HG02642 (cell line): ENCODE measurements at regions not wholly inside any gene's neighbourhood (a gene's known extent, or its start where the extent isn't known, plus 50 kb on each side); places are given as distances from the start of the nearest gene placed in this dataset.
"Not testable (repeated sequence)": the region's sequence is repeated elsewhere in the genome, so short reads cannot be mapped to it uniquely, and the experiment has no call there.

Experiments
- ATAC-seq: cut with Tn5 transposase; IDR thresholded peaks from one replicate; pipeline ENCODE4 v1.9.1; 2021; ENCODE audit warnings: mild to moderate bottlenecking; ENCODE audit not compliant: unreplicated experiment, poor library complexity

- no peak for ATAC-seq
Measured at GRCh38 chr2:184037273-184037672, 561.1 kb upstream of the ZNF804A start.

DNA sequence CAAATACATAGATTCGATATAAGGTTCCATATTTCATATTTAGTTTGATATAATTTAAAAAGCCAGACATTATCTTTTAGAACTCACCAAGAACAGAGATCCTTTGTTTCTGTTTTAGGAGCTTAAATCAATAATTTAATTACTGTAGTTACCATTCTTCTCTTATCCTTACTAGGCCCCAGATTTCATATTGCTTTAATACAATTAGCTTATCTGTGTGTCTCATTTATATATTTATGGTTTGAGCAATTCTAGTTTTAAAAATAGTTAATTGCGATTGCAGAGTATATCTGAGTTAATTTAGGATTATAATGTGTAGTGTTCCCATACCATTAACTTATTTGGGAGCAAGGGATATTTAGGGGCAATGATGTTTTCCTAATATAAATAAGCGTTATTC is 558.8 kb upstream of the ZNF804A start:
- no peak for ATAC-seq

- ATAC-seq = no peak
Measured at GRCh38 chr2:184040230-184040629, 558.1 kb upstream of the ZNF804A start.

- ATAC-seq = no peak
Measured at GRCh38 chr2:184041077-184041476, 557.3 kb upstream of the ZNF804A start.

GRCh38 chr2:184041777-184042176 is 556.6 kb upstream of the ZNF804A start:
- no peak for ATAC-seq

- ATAC-seq = no peak
Measured at GRCh38 chr2:184047536-184047935, 550.8 kb upstream of the ZNF804A start.

DNA sequence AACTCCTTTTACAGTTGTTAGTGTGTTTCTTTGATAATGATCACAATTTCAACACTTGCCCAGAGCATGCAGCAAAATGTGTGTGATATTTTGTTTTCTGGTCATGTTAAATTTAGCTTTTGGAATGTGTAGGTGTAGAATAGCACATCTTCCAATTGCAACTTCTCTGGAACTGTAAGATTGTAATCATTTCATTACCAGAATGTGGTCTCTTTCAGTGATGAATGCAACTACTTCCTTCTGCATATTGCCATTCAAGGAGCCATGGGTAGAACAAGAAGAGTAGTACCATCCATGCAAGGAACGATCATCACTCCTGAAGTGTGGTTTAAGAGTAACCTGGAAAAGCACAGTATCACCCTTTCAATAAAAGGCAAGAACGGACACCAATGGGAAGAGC is 548.8 kb upstream of the ZNF804A start:
- no peak for ATAC-seq

GRCh38 chr2:184053326-184053725 is 545.0 kb upstream of the ZNF804A start:
- no peak for ATAC-seq

DNA sequence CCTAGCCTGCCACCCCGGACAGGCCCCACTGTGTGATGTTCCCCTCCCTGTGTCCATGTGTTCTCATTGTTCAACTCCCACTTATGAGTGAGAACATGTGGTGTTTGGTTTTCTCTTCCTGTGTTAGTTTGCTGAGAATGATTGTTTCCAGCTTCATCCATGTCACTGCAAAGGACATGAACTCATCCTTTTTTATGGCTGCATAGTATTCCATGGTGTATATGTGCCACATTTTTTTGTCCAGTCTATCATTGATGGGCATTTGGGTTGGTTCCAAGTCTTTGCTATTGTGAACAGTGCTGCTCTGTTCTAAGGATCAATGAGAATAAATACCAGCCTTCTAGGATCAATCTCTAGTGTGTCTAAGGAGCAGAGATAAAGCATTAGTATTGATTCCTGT is 543.9 kb upstream of the ZNF804A start:
- not testable (repeated sequence) for ATAC-seq

DNA sequence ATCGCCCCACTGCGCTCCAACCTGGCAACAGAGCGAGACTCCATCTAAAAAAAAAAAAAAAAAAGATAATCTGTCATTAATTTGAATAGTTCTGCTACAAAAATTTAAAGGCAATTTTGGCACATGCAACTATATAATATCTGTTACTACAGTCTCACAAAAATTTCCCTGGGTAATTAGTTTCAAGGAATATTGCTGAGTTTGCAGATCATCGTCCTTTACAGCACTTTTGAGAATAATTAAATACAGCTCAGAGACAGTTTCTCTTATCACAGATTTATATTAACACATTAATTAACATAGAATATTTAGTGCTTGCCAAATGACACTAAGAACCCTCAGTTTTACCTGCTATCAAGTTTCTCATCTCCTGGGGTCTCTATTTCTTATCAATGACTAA is 540.4 kb upstream of the ZNF804A start:
- ATAC-seq = no peak

GRCh38 chr2:184060268-184060667 is 538.1 kb upstream of the ZNF804A start:
- not testable (repeated sequence) for ATAC-seq

DNA sequence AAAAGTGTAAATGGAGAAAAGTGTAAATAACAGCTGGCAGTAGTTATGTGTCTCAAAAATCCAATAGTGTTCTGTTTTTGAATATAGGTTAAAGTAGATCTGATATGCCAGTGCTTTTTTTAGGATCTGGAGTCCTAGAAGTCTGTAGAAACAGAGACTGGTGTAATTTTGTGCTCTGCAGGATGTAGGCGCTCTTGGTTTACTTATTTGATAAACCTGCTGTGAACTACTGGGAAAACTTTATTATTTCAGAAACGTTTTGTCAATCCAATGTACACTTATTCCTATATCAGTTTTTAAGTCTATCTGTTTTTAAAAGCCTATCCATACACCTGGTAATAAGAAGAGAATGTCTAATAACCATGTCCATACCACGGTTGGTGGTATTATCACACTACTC is 530.8 kb upstream of the ZNF804A start:
- ATAC-seq = no peak

DNA sequence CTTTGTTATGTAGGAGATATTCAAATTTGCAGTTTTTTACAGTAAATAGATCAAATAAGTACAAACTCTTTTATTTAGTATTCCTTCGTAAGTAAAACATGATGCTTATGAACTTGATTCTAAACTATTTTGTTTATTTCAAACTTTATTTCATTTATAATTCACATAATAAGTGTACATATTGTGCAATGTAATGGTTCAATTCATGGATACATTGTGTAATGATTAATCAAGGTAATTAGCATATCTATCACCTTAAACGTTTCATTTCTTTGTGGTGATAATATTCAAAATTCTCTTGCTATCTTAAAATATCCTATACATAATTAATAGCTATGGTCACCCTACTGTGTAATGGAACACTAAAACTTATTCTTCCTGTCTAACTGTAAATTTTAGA is 525.9 kb upstream of the ZNF804A start:
- ATAC-seq = no peak

DNA sequence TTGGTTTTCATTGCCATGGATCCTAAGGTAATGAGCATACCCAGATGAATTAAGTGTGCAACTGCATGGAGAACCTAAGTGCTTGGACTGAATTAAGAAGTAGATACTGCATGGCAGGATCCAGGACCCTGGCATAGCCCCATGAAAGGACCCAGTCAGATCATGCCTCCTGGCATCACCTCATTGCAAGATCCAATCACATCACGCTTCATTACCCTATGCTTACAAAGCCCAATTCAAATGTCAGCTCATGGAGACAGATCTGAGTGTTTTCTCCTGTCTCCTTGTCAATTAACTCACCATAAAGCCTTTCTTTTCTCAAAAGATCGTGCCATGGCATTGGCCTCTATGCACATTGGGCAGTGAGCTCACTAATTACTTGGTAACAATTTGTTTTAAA is 519.8 kb upstream of the ZNF804A start:
- ATAC-seq = no peak

DNA sequence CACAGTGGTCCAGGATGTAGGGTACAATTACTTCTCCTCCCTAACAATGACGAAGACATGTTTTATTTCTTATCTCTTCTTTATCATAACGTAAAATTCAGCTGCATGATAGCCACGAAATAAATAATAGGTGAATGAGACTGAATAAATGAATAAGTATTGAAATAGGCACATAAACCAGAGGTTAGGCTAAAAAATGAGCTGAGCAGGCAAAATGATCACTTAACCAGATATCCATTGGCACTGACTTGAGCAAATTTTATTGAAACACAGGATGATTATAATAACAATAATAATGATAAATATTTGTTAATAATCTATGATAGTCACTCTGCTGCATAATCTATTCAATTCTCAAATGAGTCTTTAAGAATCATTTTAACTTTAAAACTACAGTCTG is 506.9 kb upstream of the ZNF804A start:
- no peak for ATAC-seq

- ATAC-seq = no peak
Measured at GRCh38 chr2:184113696-184114403, 484.5 kb upstream of the ZNF804A start.

DNA sequence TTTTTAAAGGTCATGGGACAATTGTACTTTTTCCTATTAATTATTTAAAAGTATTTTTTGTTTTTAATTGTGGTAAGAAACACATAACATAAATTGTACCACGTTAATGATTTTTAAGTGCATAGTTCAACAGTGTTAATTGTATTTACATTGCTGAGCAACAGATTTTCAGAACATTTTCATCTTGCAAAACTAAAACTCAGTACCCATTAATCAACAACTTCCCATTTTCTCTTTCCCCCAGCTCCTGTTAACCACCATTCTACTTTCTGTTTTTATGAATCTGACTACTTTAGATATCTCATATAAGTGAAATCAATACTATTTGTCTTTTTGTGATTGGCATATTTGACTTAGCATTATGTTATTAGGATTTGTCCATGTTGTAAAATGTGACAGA is 483.9 kb upstream of the ZNF804A start:
- ATAC-seq = no peak

DNA sequence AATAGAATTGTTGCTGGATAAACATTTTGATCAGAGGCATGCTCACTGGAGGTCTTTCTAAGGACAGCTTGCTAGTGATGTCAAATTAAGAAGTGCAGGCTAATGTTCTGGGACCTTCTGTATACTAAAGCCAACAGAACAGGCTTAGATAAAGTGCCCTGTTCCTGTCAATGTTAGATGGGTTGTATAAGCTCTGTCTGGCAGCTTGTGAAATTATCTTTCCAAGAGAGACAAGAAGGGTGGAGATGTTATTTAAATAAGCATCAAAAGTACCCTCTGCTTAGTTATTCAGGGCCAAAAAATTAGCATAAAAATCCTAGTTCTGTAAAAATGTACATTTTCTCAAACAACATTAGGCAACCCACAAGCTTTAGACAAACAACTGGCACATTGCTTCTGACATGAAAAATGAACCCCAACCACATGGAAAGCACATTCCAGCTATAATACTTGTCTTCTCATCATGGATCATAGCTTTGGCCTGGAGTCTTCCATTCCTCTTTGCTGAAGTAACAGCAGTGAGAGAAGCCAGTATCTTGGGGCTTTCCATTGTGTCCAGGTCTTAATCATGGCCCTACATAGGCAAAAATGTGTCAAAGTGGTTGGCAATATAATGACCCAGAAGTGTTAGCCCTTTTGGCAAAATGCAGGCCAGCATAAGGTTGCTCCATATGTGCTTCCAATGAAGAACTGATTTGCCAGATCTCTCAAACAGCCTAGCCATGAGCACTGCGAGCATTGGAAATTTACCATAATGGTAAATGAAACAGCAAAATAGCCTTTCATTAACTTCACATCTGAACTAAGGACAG is 478.1 kb upstream of the ZNF804A start:
- no peak for ATAC-seq

GRCh38 chr2:184125867-184126266 is 472.5 kb upstream of the ZNF804A start:
- no peak for ATAC-seq

- ATAC-seq = no peak
Measured at GRCh38 chr2:184129073-184129472, 469.3 kb upstream of the ZNF804A start.

DNA sequence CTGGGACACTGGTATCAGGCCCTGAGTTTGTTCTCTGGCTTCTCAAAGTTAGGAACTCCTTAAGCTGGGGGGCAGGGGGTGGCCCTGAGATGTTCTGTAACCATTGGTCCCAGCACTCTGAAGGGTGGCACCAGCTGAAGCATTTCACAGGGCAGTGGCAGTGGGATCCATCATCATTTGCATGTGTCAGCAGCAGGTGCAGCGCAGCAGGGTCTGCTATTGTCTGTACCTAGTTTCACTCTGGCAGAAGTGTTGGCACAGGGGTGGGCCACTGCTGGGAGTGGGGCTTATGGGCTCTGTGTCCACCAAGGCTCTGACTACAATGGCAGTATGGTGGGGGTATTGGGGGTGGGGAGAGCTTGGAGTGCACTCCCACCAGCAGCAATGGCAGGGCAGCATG is 460.4 kb upstream of the ZNF804A start:
- ATAC-seq = no peak

DNA sequence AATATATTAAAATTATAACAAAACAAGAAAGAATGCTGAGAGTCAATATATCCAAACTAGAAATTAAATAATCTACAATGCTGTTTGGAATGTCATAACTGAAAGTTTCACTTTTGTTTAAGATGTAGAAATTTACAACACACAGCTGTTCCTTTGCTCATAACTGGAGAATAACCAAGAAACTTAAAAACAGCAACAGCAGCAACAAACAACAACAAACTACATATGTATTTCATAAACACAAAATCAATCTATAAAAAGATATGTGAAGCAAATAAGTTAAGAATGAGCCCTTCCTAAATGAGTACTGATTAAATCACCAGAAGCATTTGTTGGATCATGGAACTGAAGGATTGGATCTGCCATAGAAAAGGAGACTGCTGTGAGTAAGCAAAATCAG is 456.5 kb upstream of the ZNF804A start:
- no peak for ATAC-seq
